GM19099 (cell line): ENCODE measurements at regions not wholly inside any gene's neighbourhood (a gene's known extent, or its start where the extent isn't known, plus 50 kb on each side); places are given as distances from the start of the nearest gene placed in this dataset.

Experiments
- POLR2A ChIP-seq: IDR thresholded peaks from 3 replicates; pipeline ENCODE4 v1.6.1; 2011; ENCODE audit warnings: low read depth; ENCODE audit not compliant: insufficient read length; ENCODE audit errors: extremely low read depth

DNA sequence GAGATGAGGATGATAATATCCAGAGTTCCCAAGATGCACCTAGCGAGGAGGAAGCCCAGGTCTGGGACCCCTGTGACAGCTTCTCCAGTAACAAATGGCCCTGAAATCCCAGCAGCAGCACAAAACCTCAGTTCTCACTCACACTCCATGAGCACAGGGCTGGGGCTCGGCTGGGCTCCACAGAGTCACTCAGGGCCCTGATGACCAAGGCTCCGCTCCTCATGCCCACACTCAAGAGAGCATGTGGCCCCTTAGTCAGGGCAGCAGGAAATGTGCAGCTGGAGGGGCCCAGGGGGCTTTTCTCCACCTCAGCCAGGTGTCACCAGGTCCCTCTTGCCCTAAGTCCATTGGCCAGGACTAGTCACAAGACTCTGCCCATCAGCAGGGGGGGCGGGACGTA is 242.7 kb upstream of the SFSWAP start:
- TF ChIP-seq POLR2A, result no peak

GRCh38 chr12:131471271-131471905 is 239.5 kb upstream of the SFSWAP start:
- no peak for TF ChIP-seq POLR2A

- TF ChIP-seq POLR2A, result no peak
These were observed 238.8 kb upstream of the SFSWAP start for GRCh38 chr12:131471946-131472732.

DNA sequence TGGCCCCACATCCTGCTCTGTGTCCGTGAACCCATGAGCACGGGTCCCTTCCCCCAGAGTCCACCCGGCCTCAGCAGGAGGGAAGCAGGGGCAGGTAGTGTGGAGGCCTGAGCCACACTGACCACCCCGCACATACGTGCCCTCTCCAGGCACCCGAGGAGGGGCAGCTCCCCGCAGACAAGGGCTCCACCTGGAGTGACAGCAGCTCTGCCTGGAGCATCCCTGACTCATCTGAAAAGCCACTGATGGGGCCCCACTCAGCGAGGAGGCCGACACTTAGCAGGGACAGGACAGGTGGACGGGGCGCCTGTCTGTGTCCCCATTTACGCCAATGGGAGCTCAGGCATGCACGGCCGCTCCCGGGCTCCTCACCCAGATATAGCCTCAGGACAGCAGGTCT is 237.6 kb upstream of the SFSWAP start:
- TF ChIP-seq POLR2A, result no peak

DNA sequence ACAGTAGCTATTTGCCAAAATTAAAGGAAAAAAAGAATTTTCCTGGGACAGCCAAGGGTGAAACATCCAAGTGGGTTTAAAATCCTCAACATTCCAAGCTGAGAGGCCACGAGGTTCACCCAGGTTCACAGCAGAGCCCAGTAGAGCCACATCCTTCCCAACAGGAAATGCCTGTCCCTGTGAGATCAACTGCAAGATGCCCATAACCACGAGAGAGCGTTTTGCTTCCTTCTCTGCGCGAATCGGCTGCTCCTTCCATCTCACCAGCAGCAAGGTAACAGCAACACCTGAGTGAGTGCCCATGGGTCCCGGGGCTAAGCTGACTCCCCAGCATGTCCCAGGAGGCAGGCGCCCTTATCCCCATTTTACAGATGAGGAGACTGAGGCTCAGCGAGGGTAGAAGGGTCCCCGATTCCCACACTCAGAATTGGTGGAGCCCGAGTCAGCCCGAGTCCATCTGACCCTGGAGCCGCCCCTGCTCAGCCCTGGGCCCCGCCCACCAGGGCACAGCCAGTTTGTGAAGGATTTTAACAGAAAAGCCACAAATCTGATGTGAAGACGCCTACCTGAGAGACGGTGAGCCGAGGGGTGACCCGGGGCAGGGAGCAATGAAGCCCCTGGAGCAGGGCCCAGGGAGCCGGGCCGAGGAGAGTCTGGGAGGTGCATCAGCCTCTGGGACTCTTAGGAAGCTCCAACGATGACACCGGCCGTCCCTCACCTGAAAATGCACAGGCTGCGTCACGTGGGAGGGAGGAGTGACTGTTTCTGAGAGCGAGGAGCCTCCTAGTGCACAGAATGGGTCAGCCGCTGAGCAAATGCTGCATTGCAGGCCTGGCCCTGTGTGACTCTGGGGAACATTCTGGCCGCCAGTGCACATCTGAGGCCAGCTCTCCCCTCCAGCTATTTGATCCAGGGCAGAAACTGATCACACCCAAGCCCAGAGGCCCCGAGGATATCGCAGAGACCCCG is 236.9 kb upstream of the SFSWAP start:
- no peak for TF ChIP-seq POLR2A

GRCh38 chr12:131477613-131478012 is 233.3 kb upstream of the SFSWAP start:
- TF ChIP-seq POLR2A, result no peak

GRCh38 chr12:131478468-131478867 is 232.4 kb upstream of the SFSWAP start:
- TF ChIP-seq POLR2A, result no peak

DNA sequence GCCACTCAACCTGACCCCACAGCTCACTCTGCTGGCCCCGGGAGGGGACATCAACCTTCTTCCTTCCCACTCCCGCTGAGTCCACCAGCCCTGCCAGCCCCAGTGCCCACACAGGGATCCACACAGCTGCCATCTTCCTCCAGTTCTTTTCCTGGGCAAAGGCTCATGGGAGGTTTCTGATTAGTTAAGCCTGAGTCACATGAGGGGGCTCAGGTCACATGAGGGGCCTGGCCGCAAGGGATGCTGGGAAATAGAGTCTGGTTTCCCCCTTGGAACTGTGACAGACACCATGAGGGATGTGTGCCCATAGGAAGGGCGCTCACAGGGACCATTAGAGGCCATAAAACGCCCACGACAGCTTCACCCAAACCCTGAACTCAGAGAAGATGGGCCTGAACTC is 228.7 kb upstream of the SFSWAP start:
- TF ChIP-seq POLR2A, result no peak

GRCh38 chr12:131482686-131483085 is 228.2 kb upstream of the SFSWAP start:
- no peak for TF ChIP-seq POLR2A

GRCh38 chr12:131486451-131487230 is 224.2 kb upstream of the SFSWAP start:
- no peak for TF ChIP-seq POLR2A

DNA sequence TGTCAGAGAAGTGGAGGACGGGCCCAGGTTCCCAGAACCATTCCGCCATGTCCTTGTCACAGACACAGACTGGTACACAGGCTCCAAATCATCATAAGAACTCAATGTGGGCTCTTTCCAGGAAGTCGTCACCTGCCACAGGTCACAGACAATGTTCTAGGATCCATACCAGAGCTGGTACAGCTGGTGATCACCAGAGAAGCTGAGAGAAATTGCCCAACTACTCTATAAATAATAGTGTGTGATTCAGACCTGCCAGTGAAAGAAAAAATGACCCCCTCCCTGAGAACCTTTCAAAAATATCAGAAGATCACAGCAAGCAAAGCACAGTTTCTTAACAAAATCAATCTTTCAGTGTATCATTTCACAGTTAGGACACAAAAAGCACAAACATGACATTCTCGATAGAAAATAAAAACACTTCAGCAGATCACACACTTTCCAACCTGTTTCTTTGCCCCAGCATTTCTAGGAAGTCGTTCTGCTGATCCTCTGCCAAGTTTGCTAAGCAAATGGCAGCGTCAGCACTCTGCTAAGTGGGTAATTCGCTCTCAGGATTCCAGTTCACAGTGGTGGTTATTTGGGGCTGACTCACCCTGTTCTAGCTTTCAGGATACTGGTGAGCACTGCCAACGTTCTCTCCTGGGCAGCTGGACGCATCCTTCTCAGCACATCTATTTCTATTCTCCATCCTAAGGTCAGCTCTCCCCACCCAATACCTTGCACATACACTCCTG is 223.3 kb upstream of the SFSWAP start:
- no peak for TF ChIP-seq POLR2A

DNA sequence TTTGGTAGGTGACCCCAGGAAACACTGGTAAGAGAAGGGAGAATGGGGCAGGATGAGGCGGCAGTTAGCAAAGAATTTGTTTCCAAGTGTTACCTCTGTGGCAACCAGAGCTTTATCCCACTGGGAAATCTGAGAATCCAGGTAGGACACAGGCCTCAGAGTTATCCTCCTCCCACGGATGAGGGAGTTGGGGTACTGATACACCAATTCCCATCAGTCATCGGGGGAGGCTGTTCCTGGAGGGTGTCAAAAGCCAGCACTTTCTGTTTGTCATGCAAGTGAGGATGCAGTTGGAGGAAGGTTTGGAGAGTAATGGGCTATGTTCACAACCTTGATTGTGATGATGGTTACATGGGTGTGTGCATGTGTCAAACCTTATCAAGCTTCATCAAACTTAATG is 221.2 kb upstream of the SFSWAP start:
- no peak for TF ChIP-seq POLR2A

DNA sequence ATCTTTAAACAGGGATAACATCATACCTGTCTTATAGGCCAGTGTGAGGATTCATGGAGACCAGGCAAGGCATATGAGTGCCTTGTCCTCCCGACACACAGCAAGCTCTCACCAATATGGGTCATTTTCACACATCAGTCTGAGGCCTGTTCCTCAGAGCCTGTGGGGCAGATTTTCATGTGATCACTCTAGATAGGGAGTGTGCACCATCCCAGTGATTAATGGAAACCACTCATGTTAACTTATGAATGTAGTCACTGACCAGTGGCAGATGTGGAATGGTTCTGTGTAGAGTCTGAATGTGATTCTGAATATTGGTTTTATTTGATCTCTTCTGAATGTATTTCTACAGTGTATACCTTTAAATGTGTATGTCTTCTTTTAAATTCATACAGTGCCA is 219.7 kb upstream of the SFSWAP start:
- no peak for TF ChIP-seq POLR2A

- TF ChIP-seq POLR2A, result no peak
These were observed 218.9 kb upstream of the SFSWAP start for GRCh38 chr12:131491916-131492490.
